Superior temporal gyrus (tissue), 1 donor: ENCODE measurements at regions not wholly inside any gene's neighbourhood (a gene's known extent, or its start where the extent isn't known, plus 50 kb on each side); places are given as distances from the start of the nearest gene placed in this dataset.

Source experiments
- DNase-seq: peaks from one replicate; pipeline ENCODE4 v3.0.0-alpha.2; 2016; ENCODE audit errors: extremely low spot score

- no peak for DNase-seq
Measured at GRCh38 chr3:25287291-25287884, 140.7 kb upstream of the RARB start.

- DNase-seq, result no peak
Measured at GRCh38 chr3:25288413-25288812, 139.7 kb upstream of the RARB start.

- DNase-seq, result no peak
Measured at GRCh38 chr3:25289156-25289555, 138.9 kb upstream of the RARB start.

- DNase-seq, result no peak
Measured at GRCh38 chr3:25289663-25290062, 138.4 kb upstream of the RARB start.

GRCh38 chr3:25291481-25291905 is 136.6 kb upstream of the RARB start:
- DNase-seq, result no peak

- no peak for DNase-seq
Measured at GRCh38 chr3:25292036-25292435, 136.0 kb upstream of the RARB start.

GRCh38 chr3:25292595-25292994 is 135.5 kb upstream of the RARB start:
- DNase-seq, result no peak

- no peak for DNase-seq
Measured at GRCh38 chr3:25293736-25294135, 134.3 kb upstream of the RARB start.

GRCh38 chr3:25294169-25294805 is 133.8 kb upstream of the RARB start:
- no peak for DNase-seq

- no peak for DNase-seq
Measured at GRCh38 chr3:25297667-25298585, 130.1 kb upstream of the RARB start.

- DNase-seq, result no peak
Measured at GRCh38 chr3:25300141-25300540, 127.9 kb upstream of the RARB start.

GRCh38 chr3:25304916-25305315 is 123.1 kb upstream of the RARB start:
- no peak for DNase-seq

GRCh38 chr3:25306066-25306465 is 122.0 kb upstream of the RARB start:
- no peak for DNase-seq

GRCh38 chr3:25306705-25307104 is 121.4 kb upstream of the RARB start:
- no peak for DNase-seq

- DNase-seq, result no peak
Measured at GRCh38 chr3:25313286-25313685, 114.8 kb upstream of the RARB start.

GRCh38 chr3:25324954-25325655 is 103.0 kb upstream of the RARB start:
- no peak for DNase-seq

- DNase-seq, result no peak
Measured at GRCh38 chr3:25335356-25335755, 92.7 kb upstream of the RARB start.

GRCh38 chr3:25338158-25338725 is 89.8 kb upstream of the RARB start:
- DNase-seq, result no peak

GRCh38 chr3:25339225-25339624 is 88.8 kb upstream of the RARB start:
- no peak for DNase-seq

GRCh38 chr3:25344670-25345069 is 83.4 kb upstream of the RARB start:
- DNase-seq, result no peak

- DNase-seq, result no peak
Measured at GRCh38 chr3:25349095-25349494, 79.0 kb upstream of the RARB start.
